ENCODE measurements at regions not wholly inside any gene's neighbourhood (a gene's known extent, or its start where the extent isn't known, plus 50 kb on each side); places are given as distances from the start of the nearest gene placed in this dataset.

DNA sequence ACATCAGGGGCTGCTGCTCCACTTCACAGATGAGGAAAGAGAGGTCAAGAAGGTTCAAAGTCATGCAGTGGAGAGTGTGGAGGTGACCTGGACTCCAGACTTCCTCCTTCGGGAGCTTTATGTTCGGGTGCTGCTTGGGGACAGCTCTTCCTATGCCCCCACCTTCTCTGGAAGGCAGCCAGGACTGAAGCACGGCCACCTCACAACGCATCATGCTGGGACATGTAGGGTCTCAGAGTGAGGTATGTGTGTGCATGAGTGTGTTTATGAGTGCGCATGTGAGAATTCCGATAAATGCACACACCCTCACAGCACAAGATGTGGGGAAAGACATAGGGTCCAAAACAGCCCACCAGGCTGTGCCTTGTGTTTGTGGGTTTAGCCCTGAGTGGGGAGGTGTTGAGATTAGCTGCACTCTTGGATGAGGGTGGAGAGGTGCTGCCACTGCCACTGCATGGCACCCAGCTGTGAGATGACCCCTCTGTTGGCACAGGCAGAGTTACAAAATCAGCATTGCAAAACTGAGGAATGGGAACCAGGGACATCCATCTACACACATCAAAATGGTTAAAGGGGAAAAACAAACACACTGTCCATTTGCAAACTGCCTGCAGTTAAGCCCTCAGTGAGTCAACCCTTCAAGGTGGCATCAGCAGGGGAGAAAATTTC, 367.4 kb downstream of the SEC14L1 start:
- H3K27ac ChIP-seq (ENCODE audit: low read length) = no peak overlapping the region
- H3K27me3 ChIP-seq (ENCODE audit: control insufficient read depth in 1 of 2, insufficient read depth in 2 of 2, low read length in 2 of 2) = peaks cover 0 to 2% of the 10 kb centered on the region in 2 donors
- no peaks in the 10 kb centered on the region for H3K4me1 ChIP-seq (ENCODE audit: control insufficient read depth, insufficient read depth, low read length)
- no peaks in the 10 kb centered on the region for H3K36me3 ChIP-seq (ENCODE audit: control insufficient read depth in 2 of 2, insufficient read depth in 2 of 2, low read length in 2 of 2)
- H3K4me3 ChIP-seq (ENCODE audit: low read length in 2 of 2) = no peak overlapping the region
- H3K9ac ChIP-seq (ENCODE audit: low read length in 2 of 2) = no peak overlapping the region
- H3K9me3 ChIP-seq (ENCODE audit: control insufficient read depth in 2 of 2, low read length in 2 of 2) = no peaks in the 10 kb centered on the region

DNA sequence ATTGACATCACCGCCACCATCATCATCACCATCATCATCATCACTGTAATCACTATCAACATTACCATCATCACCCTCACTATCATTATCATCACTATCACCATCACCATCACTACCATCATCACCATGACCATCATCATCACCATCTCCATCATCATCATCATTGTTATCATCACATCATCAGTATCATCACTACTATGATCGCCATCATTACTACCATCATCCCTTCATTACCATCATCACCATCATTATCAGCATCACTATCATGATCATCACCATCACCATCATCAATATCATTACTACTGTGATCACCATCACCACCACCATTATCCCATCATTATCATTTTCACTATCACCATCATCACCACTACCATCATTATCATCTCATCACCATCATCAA, 368.3 kb downstream of the SEC14L1 start:
- H3K27me3 ChIP-seq (ENCODE audit: control insufficient read depth in 1 of 2, insufficient read depth in 2 of 2, low read length in 2 of 2) = peaks cover 0 to 2% of the 10 kb centered on the region in 2 donors
- H3K4me1 ChIP-seq (ENCODE audit: control insufficient read depth, insufficient read depth, low read length) = no peaks in the 10 kb centered on the region
- no peak overlapping the region for H3K9ac ChIP-seq (ENCODE audit: low read length in 2 of 2)
- no peak overlapping the region for H3K27ac ChIP-seq (ENCODE audit: low read length)
- H3K36me3 ChIP-seq (ENCODE audit: control insufficient read depth in 2 of 2, insufficient read depth in 2 of 2, low read length in 2 of 2) = no peaks in the 10 kb centered on the region
- H3K4me3 ChIP-seq (ENCODE audit: low read length in 2 of 2) = no peak overlapping the region
- H3K9me3 ChIP-seq (ENCODE audit: control insufficient read depth in 2 of 2, low read length in 2 of 2) = no peaks in the 10 kb centered on the region

DNA sequence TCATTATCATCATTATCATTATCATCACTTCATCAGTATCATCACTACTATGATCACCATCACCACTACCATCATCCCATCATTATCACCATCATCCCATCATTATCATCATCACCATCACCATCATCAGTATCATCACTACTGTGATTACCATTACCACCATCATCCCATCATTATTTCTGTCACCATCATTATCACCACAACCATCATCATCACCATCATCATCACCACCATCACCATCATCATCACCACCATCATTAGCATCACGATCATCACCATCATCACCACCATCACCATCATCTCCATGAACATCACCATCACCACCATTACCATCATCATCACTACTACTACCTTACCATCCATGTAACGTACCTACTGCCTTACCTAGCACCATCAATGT, 368.8 kb downstream of the SEC14L1 start:
- no peaks in the 10 kb centered on the region for H3K36me3 ChIP-seq (ENCODE audit: control insufficient read depth in 2 of 2, insufficient read depth in 2 of 2, low read length in 2 of 2)
- H3K9me3 ChIP-seq (ENCODE audit: control insufficient read depth in 2 of 2, low read length in 2 of 2) = no peaks in the 10 kb centered on the region
- H3K27ac ChIP-seq (ENCODE audit: low read length) = no peak overlapping the region
- no peak overlapping the region for H3K4me3 ChIP-seq (ENCODE audit: low read length in 2 of 2)
- peaks cover 0 to 2% of the 10 kb centered on the region in 2 donors for H3K27me3 ChIP-seq (ENCODE audit: control insufficient read depth in 1 of 2, insufficient read depth in 2 of 2, low read length in 2 of 2)
- no peak overlapping the region for H3K9ac ChIP-seq (ENCODE audit: low read length in 2 of 2)
- H3K4me1 ChIP-seq (ENCODE audit: control insufficient read depth, insufficient read depth, low read length) = no peaks in the 10 kb centered on the region

DNA sequence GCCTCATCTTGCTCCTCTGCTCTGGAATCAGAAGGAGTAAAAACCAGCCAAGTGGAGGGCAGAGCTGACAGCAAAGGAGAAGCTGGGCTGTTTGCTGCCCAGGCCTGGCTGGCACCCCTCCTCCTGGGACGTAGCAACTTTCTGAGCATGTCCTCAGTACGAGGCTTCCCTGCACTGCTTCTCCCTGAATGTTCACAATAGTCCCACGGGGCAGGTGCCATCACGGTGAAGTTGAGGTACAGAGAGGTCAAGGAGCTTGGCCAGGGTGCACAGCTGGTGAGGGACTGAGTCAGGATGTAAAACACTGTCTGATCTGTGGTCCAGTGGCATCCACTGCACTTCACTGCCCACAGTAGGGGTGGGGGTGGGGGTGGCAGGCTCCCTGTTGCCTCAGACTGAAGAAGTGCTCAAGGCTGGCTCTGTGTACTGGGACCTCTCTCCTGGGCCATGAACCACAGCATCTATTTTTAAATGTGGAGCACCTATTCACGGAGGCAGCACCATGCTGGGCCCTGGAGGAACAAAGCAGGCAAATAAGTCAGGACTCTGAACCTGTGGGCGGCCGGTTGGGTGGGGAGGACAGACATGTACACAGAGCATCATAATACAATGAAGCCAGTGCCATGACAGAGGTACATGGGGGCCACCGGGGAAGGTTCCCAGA, 369.5 kb downstream of the SEC14L1 start:
- Histone ChIP-seq H3K27ac (ENCODE audit: low read length) (no peak overlapping the region), H3K9me3 (ENCODE audit: control insufficient read depth in 2 of 2, low read length in 2 of 2) (no peaks in the 10 kb centered on the region), H3K9ac (ENCODE audit: low read length in 2 of 2) (no peak overlapping the region), H3K27me3 (ENCODE audit: control insufficient read depth in 1 of 2, insufficient read depth in 2 of 2, low read length in 2 of 2) (peaks cover 0 to 2% of the 10 kb centered on the region in 2 donors), H3K4me1 (ENCODE audit: control insufficient read depth, insufficient read depth, low read length) (no peaks in the 10 kb centered on the region), H3K4me3 (ENCODE audit: low read length in 2 of 2) (no peak overlapping the region), H3K36me3 (ENCODE audit: control insufficient read depth in 2 of 2, insufficient read depth in 2 of 2, low read length in 2 of 2) (no peaks in the 10 kb centered on the region)

DNA sequence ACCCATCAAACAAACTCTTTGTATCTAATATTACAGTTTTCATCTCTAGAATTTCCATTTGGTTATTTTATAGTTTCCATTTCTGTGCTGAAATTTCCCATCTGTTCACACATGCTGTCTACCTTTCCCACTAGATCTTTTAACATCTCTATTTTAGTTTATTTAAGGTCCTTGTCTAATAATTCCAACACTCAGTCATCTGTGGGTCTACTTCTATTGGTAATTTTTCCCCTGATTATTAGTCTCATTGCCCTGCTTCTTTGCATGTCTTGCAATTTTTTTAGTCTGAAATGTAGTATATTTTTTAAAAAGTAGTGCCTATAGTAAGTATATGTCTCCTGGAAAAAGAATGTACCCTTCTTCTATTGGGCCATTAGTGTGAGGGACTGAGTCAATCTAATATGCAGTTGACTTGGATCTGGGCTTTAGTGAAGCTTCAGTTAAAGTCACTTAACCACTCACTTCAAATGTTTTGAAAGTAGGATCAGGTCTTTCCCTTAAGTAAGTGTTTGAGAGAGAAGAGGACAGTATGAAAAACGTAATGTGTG, 370.8 kb downstream of the SEC14L1 start:
- Histone ChIP-seq H3K27me3 (ENCODE audit: control insufficient read depth in 1 of 2, insufficient read depth in 2 of 2, low read length in 2 of 2) (peaks cover 0 to 2% of the 10 kb centered on the region in 2 donors), H3K9me3 (ENCODE audit: control insufficient read depth in 2 of 2, low read length in 2 of 2) (no peaks in the 10 kb centered on the region), H3K4me1 (ENCODE audit: control insufficient read depth, insufficient read depth, low read length) (no peaks in the 10 kb centered on the region), H3K9ac (ENCODE audit: low read length in 2 of 2) (no peak overlapping the region), H3K36me3 (ENCODE audit: control insufficient read depth in 2 of 2, insufficient read depth in 2 of 2, low read length in 2 of 2) (no peaks in the 10 kb centered on the region), H3K27ac (ENCODE audit: low read length) (no peak overlapping the region), H3K4me3 (ENCODE audit: low read length in 2 of 2) (no peak overlapping the region)

DNA sequence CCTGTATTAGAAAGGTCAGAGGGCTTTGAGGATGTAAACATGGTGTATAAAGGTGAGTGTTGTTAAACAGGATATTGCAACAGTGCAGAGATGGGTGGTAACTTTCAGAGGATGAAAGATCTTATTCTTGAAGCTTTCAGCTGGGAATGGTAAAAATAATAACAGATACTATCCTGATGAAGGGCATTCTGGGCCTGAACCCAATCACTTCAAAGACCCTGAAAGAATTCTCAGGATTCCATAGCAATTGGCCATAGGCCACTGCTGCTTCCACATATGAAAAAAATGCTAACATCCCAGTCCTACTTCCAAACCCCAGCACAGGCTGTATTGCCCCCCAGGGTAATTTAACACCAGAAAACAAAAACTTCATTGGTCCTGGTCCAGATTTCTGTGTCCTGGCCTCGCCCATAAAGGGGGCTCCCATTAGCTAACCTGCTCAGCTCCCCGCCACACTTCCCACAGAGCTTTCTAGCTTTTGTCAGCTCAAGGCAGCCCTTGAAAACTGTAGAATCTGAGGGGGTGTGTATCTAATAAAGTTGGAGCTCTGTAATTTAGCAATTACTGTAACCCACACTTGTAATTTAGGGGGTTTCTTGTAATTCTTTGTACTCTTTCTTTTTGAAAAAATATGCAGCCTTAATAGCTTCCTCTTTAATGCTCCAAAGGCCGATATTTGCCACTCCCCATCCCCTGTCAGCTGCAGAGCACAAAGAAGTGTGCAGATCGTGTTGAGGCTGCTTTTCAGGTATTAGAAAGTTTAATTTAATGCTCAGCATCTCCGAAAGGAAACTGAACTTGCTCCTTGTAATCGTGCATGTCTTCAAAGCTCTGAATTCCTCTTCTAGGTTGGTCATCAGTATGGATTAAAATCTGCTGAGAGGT, 371.5 kb downstream of the SEC14L1 start:
- H3K9ac ChIP-seq (ENCODE audit: low read length in 2 of 2) = no peak overlapping the region
- H3K27ac ChIP-seq (ENCODE audit: low read length) = no peak overlapping the region
- H3K4me3 ChIP-seq (ENCODE audit: low read length in 2 of 2) = no peak overlapping the region
- H3K27me3 ChIP-seq (ENCODE audit: control insufficient read depth in 1 of 2, insufficient read depth in 2 of 2, low read length in 2 of 2) = peaks cover 0 to 2% of the 10 kb centered on the region in 2 donors
- no peaks in the 10 kb centered on the region for H3K36me3 ChIP-seq (ENCODE audit: control insufficient read depth in 2 of 2, insufficient read depth in 2 of 2, low read length in 2 of 2)
- H3K9me3 ChIP-seq (ENCODE audit: control insufficient read depth in 2 of 2, low read length in 2 of 2) = peaks cover 0 to 3% of the 10 kb centered on the region in 2 donors
- H3K4me1 ChIP-seq (ENCODE audit: control insufficient read depth, insufficient read depth, low read length) = no peaks in the 10 kb centered on the region

DNA sequence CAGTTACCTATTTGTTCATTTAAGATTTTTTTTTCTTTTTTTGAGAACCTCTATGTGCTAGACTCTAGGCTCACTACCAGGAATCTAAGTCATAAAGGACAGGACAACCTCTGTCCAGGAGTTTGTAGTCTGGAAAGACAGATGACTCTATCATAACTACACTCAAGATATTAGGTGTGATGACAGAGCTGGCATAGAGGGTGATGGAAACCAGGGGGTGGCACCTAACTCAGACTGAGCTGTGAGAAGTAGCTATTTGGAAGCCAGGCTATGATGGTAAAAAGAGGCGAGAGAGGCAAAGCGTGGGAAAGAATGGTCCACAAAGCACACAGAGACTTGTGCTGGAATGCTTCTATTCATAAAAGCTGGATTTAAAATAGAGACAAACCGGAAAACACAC, 372.3 kb downstream of the SEC14L1 start:
- no peak overlapping the region for H3K4me3 ChIP-seq (ENCODE audit: low read length in 2 of 2)
- peaks cover 0 to 3% of the 10 kb centered on the region in 2 donors for H3K9me3 ChIP-seq (ENCODE audit: control insufficient read depth in 2 of 2, low read length in 2 of 2)
- H3K36me3 ChIP-seq (ENCODE audit: control insufficient read depth in 2 of 2, insufficient read depth in 2 of 2, low read length in 2 of 2) = no peaks in the 10 kb centered on the region
- H3K4me1 ChIP-seq (ENCODE audit: control insufficient read depth, insufficient read depth, low read length) = no peaks in the 10 kb centered on the region
- H3K27ac ChIP-seq (ENCODE audit: low read length) = no peak overlapping the region
- H3K27me3 ChIP-seq (ENCODE audit: control insufficient read depth in 1 of 2, insufficient read depth in 2 of 2, low read length in 2 of 2) = no peaks in the 10 kb centered on the region
- no peak overlapping the region for H3K9ac ChIP-seq (ENCODE audit: low read length in 2 of 2)

DNA sequence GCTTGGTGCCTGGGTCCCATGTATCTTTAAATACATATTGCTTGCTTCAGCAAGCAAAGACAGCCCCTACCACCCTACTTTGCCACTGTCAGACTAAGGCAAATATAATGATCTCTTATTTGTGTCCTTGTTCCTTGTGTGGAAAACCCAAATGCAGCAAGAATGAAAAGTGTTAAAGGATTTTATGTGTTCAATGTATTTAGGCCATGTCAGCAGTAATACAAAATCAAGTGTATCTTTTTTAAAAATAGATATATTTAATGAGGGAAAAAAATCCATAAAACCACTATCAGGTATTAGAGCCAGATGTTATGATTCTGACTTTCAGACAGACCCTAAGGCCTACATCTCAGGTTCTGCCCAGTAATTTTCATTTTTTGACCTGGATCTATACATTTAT, 374.5 kb downstream of the SEC14L1 start:
- Histone ChIP-seq H3K4me1 (ENCODE audit: control insufficient read depth, insufficient read depth, low read length) (no peaks in the 10 kb centered on the region), H3K27ac (ENCODE audit: low read length) (no peak overlapping the region), H3K9me3 (ENCODE audit: control insufficient read depth in 2 of 2, low read length in 2 of 2) (peaks cover 0 to 3% of the 10 kb centered on the region in 2 donors), H3K36me3 (ENCODE audit: control insufficient read depth in 2 of 2, insufficient read depth in 2 of 2, low read length in 2 of 2) (no peaks in the 10 kb centered on the region), H3K4me3 (ENCODE audit: low read length in 2 of 2) (no peak overlapping the region), H3K9ac (ENCODE audit: low read length in 2 of 2) (no peak overlapping the region), H3K27me3 (ENCODE audit: control insufficient read depth in 1 of 2, insufficient read depth in 2 of 2, low read length in 2 of 2) (no peaks in the 10 kb centered on the region)

DNA sequence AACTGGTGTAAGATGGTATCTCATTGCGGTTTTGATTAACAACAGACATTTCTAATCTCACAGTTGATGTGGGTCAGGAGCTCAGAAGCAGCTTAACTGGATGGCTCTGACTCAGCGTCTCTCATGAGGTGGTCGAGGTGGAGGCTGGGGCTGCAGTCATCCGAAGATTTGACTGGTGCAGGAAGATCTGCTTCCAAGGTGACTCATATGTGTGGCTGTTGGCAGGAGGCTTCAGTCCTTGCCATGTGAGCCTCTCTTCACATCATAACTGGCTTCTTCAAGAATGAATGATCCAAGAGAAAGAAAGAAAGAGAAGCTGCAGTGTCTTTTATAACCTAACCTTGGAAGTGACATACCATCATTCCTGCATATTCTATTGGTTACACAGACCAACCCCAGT, 376.1 kb downstream of the SEC14L1 start:
- Histone ChIP-seq H3K9me3 (ENCODE audit: control insufficient read depth in 2 of 2, low read length in 2 of 2) (peaks cover 0 to 3% of the 10 kb centered on the region in 2 donors), H3K4me3 (ENCODE audit: low read length in 2 of 2) (no peak overlapping the region), H3K27me3 (ENCODE audit: control insufficient read depth in 1 of 2, insufficient read depth in 2 of 2, low read length in 2 of 2) (no peaks in the 10 kb centered on the region)

DNA sequence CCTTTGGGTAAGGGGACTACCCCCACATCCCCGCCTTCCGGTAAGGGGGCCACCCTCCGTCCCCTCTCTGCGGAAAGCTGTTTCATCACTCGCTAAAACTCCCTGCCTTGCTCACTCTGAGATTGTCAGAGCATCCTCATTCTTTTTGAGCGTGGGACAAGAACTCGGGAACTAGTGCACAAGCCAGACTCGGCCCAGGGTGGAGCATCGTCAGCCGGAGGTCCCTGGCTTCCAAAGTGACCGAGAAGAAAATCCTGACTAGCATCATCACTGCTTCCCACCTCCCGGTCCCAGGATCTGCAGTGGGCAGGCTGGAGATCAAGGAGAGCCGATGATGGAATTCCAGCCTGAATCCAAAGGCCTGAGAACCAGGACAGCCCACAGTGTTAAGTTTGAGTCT, 380.3 kb downstream of the SEC14L1 start:
- Histone ChIP-seq H3K4me1 (ENCODE audit: control insufficient read depth, insufficient read depth, low read length) (no peaks in the 10 kb centered on the region), H3K9me3 (ENCODE audit: control insufficient read depth in 2 of 2, low read length in 2 of 2) (peaks cover 0 to 3% of the 10 kb centered on the region in 2 donors), H3K27ac (ENCODE audit: low read length) (no peak overlapping the region), H3K36me3 (ENCODE audit: control insufficient read depth in 2 of 2, insufficient read depth in 2 of 2, low read length in 2 of 2) (no peaks in the 10 kb centered on the region), H3K4me3 (ENCODE audit: low read length in 2 of 2) (no peak overlapping the region), H3K27me3 (ENCODE audit: control insufficient read depth in 1 of 2, insufficient read depth in 2 of 2, low read length in 2 of 2) (peaks cover 0 to 2% of the 10 kb centered on the region in 2 donors), H3K9ac (ENCODE audit: low read length in 2 of 2) (no peak overlapping the region)

More for the DNA sequence above, 376.1 kb downstream of the SEC14L1 start:
- Histone ChIP-seq H3K9ac (ENCODE audit: low read length in 2 of 2) (no peak overlapping the region), H3K27ac (ENCODE audit: low read length) (no peak overlapping the region), H3K36me3 (ENCODE audit: control insufficient read depth in 2 of 2, insufficient read depth in 2 of 2, low read length in 2 of 2) (no peaks in the 10 kb centered on the region), H3K4me1 (ENCODE audit: control insufficient read depth, insufficient read depth, low read length) (no peaks in the 10 kb centered on the region)
